D721Med (cell line): ENCODE measurements at regions not wholly inside any gene's neighbourhood (a gene's known extent, or its start where the extent isn't known, plus 50 kb on each side); places are given as distances from the start of the nearest gene placed in this dataset.

Source experiments
- DNase-seq: peaks from one replicate; pipeline ENCODE4 v3.0.0; 2011; ENCODE audit warnings: low spot score; ENCODE audit not compliant: insufficient read length
- FAIRE-seq: peaks from 2 replicates; lab custom pipeline; 2011; peaks lifted over from hg19 to GRCh38; lab: Jason Lieb, UNC
- CTCF ChIP-seq: IDR thresholded peaks from 2 replicates; pipeline ENCODE4 v1.5.1; 2012; ENCODE audit warnings: mild to moderate bottlenecking, control low read depth; ENCODE audit not compliant: insufficient read depth; ENCODE audit errors: missing control alignments

GRCh38 chr3:127065138-127065427 is 82.2 kb downstream of the PLXNA1 start:
- DNase-seq (no peak), FAIRE-seq (no peak)
- TF ChIP-seq CTCF, result no peak

- FAIRE-seq (no peak), DNase-seq (no peak)
- no peak for TF ChIP-seq CTCF
These were observed 82.8 kb downstream of the PLXNA1 start for GRCh38 chr3:127065561-127066290.

- FAIRE-seq (no peak), DNase-seq (no peak)
- no peak for TF ChIP-seq CTCF
These were observed 83.7 kb downstream of the PLXNA1 start for GRCh38 chr3:127066635-127067034.

DNA sequence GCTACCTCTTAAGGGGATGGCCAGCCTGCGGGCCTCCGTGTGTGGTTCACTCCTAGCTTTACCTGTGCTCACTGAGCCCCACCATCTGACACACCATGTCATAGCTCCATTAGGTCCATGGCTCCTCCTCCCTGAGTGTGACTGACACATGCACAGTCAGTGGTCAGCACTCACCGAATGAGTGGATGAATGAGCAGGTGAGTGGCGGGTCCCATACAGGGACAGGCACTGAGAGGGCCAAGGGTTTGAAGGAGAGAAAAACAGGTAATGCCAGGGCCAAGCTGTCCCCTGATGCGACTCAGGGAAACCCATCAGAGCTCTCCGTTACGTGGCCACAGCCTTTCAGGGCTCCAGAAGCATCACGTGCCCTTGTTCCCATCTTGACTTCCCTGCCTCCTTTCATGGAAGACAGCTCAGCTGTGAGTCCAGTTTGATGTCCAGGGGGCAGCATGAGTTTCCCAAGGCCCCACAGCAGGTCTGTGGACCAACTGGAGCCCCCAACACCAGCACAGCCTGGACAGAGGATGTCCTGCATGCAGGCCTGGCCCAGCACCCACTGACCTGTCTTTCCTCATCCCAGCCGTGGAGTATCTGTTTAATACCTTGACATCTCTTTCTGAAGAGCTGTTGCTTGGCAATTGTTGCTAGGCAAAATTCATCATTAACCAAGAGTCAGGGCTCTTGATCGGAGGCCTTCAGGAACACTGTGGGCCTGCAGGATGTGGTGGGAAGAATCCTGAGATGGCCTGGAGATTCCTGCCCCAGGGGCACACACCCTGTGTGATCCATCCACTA is 84.4 kb downstream of the PLXNA1 start:
- TF ChIP-seq CTCF, result no peak
- DNase-seq, result no peak
- FAIRE-seq, result no peak

- FAIRE-seq, result no peak
- no peak for TF ChIP-seq CTCF
- DNase-seq, result no peak
These were observed 85.3 kb downstream of the PLXNA1 start for GRCh38 chr3:127068111-127068810.

GRCh38 chr3:127068871-127069270 is 86.0 kb downstream of the PLXNA1 start:
- no peak for TF ChIP-seq CTCF
- FAIRE-seq, result no peak

More at GRCh38 chr3:127068871-127069270, 86.0 kb downstream of the PLXNA1 start:
- DNase-seq, result no peak
